ENCODE measurements at regions not wholly inside any gene's neighbourhood (a gene's known extent, or its start where the extent isn't known, plus 50 kb on each side); places are given as distances from the start of the nearest gene placed in this dataset.

DNA sequence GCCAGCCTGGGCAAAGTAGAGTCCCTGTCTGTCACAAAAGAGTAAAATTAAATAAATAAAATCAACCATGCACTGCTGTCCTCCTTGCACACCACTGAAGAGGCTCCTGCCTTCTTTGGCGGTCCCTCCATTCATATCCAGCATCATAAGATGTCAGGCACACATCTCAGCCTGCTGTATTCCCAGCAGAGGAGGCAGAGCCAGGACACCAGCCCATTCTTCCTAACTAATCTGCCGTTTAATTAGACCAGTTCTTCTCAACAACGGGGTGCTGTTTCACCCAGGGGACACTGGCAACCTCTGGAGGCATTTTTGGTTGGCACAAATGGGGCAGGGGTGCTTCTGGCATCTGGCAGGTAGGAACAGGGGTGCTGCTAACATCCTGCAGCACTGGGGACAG, 119.7 kb downstream of the ETS2 start:
- no peak for TF ChIP-seq POLR2AphosphoS5 (IDR thresholded peaks at IDR 0.05)
- TF ChIP-seq, protein P1, sequence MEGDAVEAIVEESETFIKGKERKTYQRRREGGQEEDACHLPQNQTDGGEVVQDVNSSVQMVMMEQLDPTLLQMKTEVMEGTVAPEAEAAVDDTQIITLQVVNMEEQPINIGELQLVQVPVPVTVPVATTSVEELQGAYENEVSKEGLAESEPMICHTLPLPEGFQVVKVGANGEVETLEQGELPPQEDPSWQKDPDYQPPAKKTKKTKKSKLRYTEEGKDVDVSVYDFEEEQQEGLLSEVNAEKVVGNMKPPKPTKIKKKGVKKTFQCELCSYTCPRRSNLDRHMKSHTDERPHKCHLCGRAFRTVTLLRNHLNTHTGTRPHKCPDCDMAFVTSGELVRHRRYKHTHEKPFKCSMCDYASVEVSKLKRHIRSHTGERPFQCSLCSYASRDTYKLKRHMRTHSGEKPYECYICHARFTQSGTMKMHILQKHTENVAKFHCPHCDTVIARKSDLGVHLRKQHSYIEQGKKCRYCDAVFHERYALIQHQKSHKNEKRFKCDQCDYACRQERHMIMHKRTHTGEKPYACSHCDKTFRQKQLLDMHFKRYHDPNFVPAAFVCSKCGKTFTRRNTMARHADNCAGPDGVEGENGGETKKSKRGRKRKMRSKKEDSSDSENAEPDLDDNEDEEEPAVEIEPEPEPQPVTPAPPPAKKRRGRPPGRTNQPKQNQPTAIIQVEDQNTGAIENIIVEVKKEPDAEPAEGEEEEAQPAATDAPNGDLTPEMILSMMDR (IDR thresholded peaks at IDR 0.05), result no peak
- TF ChIP-seq POLR2A (IDR thresholded peaks at IDR 0.05), result no peak

All from prostate gland (tissue), 2 donors.